HCT116 (cell line): ENCODE measurements at regions not wholly inside any gene's neighbourhood (a gene's known extent, or its start where the extent isn't known, plus 50 kb on each side); places are given as distances from the start of the nearest gene placed in this dataset.

Experiments used
- ATAC-seq: fragments of 200-7000 bp; cut with Tn5 transposase; 2 replicates; pipeline ENCODE4 v1.9.1; 2020; ENCODE audit warnings: mild to moderate bottlenecking, moderate library complexity
- BruUV-seq: library from RNA; stranded (reverse); fragments of 400-500 nt; replicated peaks from 2 replicates; lab custom pipeline; 2021; lab: Mats Ljungman, UMichigan
- CTCF ChIA-PET: fragments of 300-600 bp; sonication (Branson Sonifier 250); formaldehyde crosslinking; loops from one replicate; lab custom pipeline; 2021; ENCODE audit warnings: antibody characterized with exemption; lab: Charles Lee
- POLR2A ChIA-PET: fragments of 300-600, 350-600 bp; sonication (Branson Sonifier 250); formaldehyde crosslinking; loops from one replicate; lab custom pipeline; 2021; ENCODE audit warnings: antibody characterized with exemption; lab: Charles Lee
- RAD21 ChIA-PET, 2 experiments: fragments of 300-600 bp; sonication (Branson Sonifier 250); formaldehyde crosslinking; loops; one replicate each; lab custom pipeline; 2023; ENCODE audit warnings: low total read pairs in 2 of 2; ENCODE audit not compliant: uncharacterized antibody in 2 of 2, unreplicated experiment in 2 of 2, low non-redundant PET in 1 of 2; lab: Charles Lee
- DNase-seq: peaks from one replicate; pipeline ENCODE4 v3.0.0-alpha.2; 2010; ENCODE audit warnings: low read depth, low spot score
- H2AFZ ChIP-seq: fragments of 200-600 bp; shearing (Covaris generic), sonication (generic); 2 replicates; pipeline ENCODE4 v1.6.1; 2017; ENCODE audit warnings: low read depth, mixed run types, mixed read lengths, antibody characterized with exemption, low read length; ENCODE audit not compliant: poor library complexity, severe bottlenecking
- H3K27ac ChIP-seq: 2 replicates; pipeline ENCODE4 v1.5.1; 2012; ENCODE audit warnings: low read depth, low read length
- H3K27me3 ChIP-seq: fragments of 200-600 bp; sonication (generic); 2 replicates; pipeline ENCODE4 v1.6.1; 2016; ENCODE audit warnings: mixed run types, low read length, mixed read lengths; ENCODE audit not compliant: insufficient read depth
- H3K36me3 ChIP-seq, 2 experiments: fragments of 200-500 bp in 1 of 2; fragments of 200-600 bp in 1 of 2; sonication (Bioruptor generic) in 1 of 2; sonication (generic) in 1 of 2; 2 replicates each; pipeline versions ENCODE4 v1.5.1 to v1.6.1; 2014 to 2016; ENCODE audit warnings: low read length in 2 of 2, inconsistent platforms in 1 of 2, mixed read lengths in 1 of 2, mixed run types in 1 of 2; ENCODE audit not compliant: insufficient read depth in 2 of 2, control insufficient read depth in 1 of 2
- H3K4me1 ChIP-seq, 2 experiments: fragments of 200-600 bp in 1 of 2; sonication (generic) in 1 of 2; 2 replicates each; pipeline versions ENCODE4 v1.5.1 to v1.6.1; 2012 to 2017; ENCODE audit warnings: low read length in 2 of 2, inconsistent platforms in 1 of 2, mild to moderate bottlenecking in 1 of 2, mixed read lengths in 1 of 2, mixed run types in 1 of 2, moderate library complexity in 1 of 2; ENCODE audit not compliant: insufficient read depth in 2 of 2, control insufficient read depth in 1 of 2
- H3K4me2 ChIP-seq: fragments of 200-600 bp; sonication (generic); 2 replicates; pipeline ENCODE4 v1.6.1; 2017; ENCODE audit warnings: mixed run types, low read length, mixed read lengths
- H3K4me3 ChIP-seq, 2 experiments: fragments of 200-600 bp in 1 of 2; sonication (generic) in 1 of 2; replicated peaks in 1 of 2; 2 replicates each; pipeline ENCODE4 v1.5.1; 2011 to 2016; ENCODE audit warnings: low read length in 2 of 2, control low read depth in 1 of 2, low read depth in 1 of 2, mild to moderate bottlenecking in 1 of 2, mixed read lengths in 1 of 2, mixed run types in 1 of 2
- H3K79me2 ChIP-seq: fragments of 200-600 bp; sonication (generic); 2 replicates; pipeline ENCODE4 v1.6.1; 2017; ENCODE audit warnings: mild to moderate bottlenecking, mixed run types, low read length, moderate library complexity, mixed read lengths; ENCODE audit not compliant: insufficient read depth
- H3K9ac ChIP-seq: fragments of 200-600 bp; sonication (generic); 2 replicates; pipeline ENCODE4 v1.6.1; 2016; ENCODE audit warnings: low read length, mixed read lengths
- H3K9me2 ChIP-seq: fragments of 200-600 bp; sonication (generic), shearing (Covaris generic); 2 replicates; pipeline ENCODE4 v1.6.1; 2017; ENCODE audit warnings: mixed run types, mild to moderate bottlenecking, moderate library complexity; ENCODE audit not compliant: insufficient read depth
- H3K9me3 ChIP-seq, 2 experiments: fragments of 200-500 bp in 1 of 2; fragments of 200-600 bp in 1 of 2; sonication (Bioruptor generic) in 1 of 2; sonication (generic) in 1 of 2; 2 replicates each; pipeline ENCODE4 v1.6.1; 2014 to 2017; ENCODE audit warnings: low read length in 2 of 2, mixed read lengths in 2 of 2, inconsistent platforms in 1 of 2, low read depth in 1 of 2, mild to moderate bottlenecking in 1 of 2, mixed run types in 1 of 2, moderate library complexity in 1 of 2; ENCODE audit not compliant: control insufficient read depth in 1 of 2, insufficient read depth in 1 of 2
- H4K20me1 ChIP-seq: fragments of 200-600 bp; sonication (generic), shearing (Covaris generic); 2 replicates; pipeline ENCODE4 v1.6.1; 2017; ENCODE audit warnings: mixed run types, mild to moderate bottlenecking, moderate library complexity; ENCODE audit not compliant: insufficient read depth
- ELF1 ChIP-seq: IDR thresholded peaks from 2 replicates; pipeline ENCODE4 v1.6.1; 2012; ENCODE audit warnings: low read depth, borderline replicate concordance
- EZH2 ChIP-seq: fragments of 200-600 bp; sonication (generic); IDR thresholded peaks from 2 replicates; pipeline ENCODE4 v1.6.1; 2017; ENCODE audit warnings: antibody characterized with exemption, mixed run types
- EZH2phosphoT487 ChIP-seq: fragments of 200-600 bp; IDR thresholded peaks from 2 replicates; pipeline ENCODE4 v1.6.1; 2018; ENCODE audit warnings: antibody characterized with exemption, borderline replicate concordance
- FOSL1 ChIP-seq: IDR thresholded peaks from 2 replicates; pipeline ENCODE4 v1.6.1; 2012; ENCODE audit warnings: low read depth
- JUND ChIP-seq: IDR thresholded peaks from 2 replicates; pipeline ENCODE4 v1.6.1; 2012
- POLR2A ChIP-seq: IDR thresholded peaks from 2 replicates; pipeline ENCODE4 v1.7.0; 2011; ENCODE audit warnings: borderline replicate concordance; ENCODE audit not compliant: insufficient read depth, insufficient read length; ENCODE audit errors: extremely low read depth
- POLR2AphosphoS5 ChIP-seq: IDR thresholded peaks from 2 replicates; pipeline ENCODE4 v1.6.1; 2011; ENCODE audit warnings: mild to moderate bottlenecking, low read depth, low read length, moderate library complexity
- RAD21 ChIP-seq: IDR thresholded peaks from 2 replicates; pipeline ENCODE4 v1.6.1; 2012; ENCODE audit warnings: low read depth, mild to moderate bottlenecking
- SIN3A ChIP-seq: IDR thresholded peaks from 2 replicates; pipeline ENCODE4 v1.6.1; 2012; ENCODE audit warnings: low read depth
- SP1 ChIP-seq: IDR thresholded peaks from 2 replicates; pipeline ENCODE4 v1.6.1; 2012; ENCODE audit warnings: low read depth
- SRF ChIP-seq: IDR thresholded peaks from 2 replicates; pipeline ENCODE4 v1.6.1; 2012; ENCODE audit warnings: low read depth
- TCF7L2 ChIP-seq: IDR thresholded peaks from 2 replicates; pipeline ENCODE4 v1.7.0; 2011; ENCODE audit warnings: borderline replicate concordance, inconsistent platforms; ENCODE audit not compliant: insufficient read depth, insufficient read length; ENCODE audit errors: extremely low read depth
- YY1 ChIP-seq: IDR thresholded peaks from 2 replicates; pipeline ENCODE4 v1.6.1; 2011; ENCODE audit warnings: low read length, low read depth, moderate library complexity, mild to moderate bottlenecking; ENCODE audit not compliant: insufficient replicate concordance; ENCODE audit errors: extremely low read depth
- ZFX ChIP-seq: fragments of 450-650 bp; IDR thresholded peaks from 2 replicates; pipeline ENCODE4 v1.6.1; 2017
- ZNF274 ChIP-seq: fragments of 200-500 bp; sonication (Bioruptor generic); IDR thresholded peaks from 2 replicates; pipeline ENCODE4 v1.6.1; 2014; ENCODE audit warnings: mild to moderate bottlenecking, low read depth, low read length, inconsistent platforms
- intact Hi-C: fragments of 100-400 bp; cut with micrococcal nuclease; formaldehyde crosslinking; loops from 2 replicates; pipeline ENCODE4 v1.10.0; 2022
- TF ChIP-seq, protein P1 (sequence below): IDR thresholded peaks from 2 replicates; pipeline ENCODE4 v1.6.1; 2012
- TF ChIP-seq, protein P2 (sequence below): IDR thresholded peaks from 2 replicates; pipeline ENCODE4 v1.6.1; 2012; ENCODE audit warnings: low read depth
- TF ChIP-seq, protein P3 (sequence below): IDR thresholded peaks from 2 replicates; pipeline ENCODE4 v1.6.1; 2011; ENCODE audit warnings: mild to moderate bottlenecking, low read length, moderate library complexity; ENCODE audit not compliant: insufficient replicate concordance; ENCODE audit errors: extremely low read depth

DNA sequence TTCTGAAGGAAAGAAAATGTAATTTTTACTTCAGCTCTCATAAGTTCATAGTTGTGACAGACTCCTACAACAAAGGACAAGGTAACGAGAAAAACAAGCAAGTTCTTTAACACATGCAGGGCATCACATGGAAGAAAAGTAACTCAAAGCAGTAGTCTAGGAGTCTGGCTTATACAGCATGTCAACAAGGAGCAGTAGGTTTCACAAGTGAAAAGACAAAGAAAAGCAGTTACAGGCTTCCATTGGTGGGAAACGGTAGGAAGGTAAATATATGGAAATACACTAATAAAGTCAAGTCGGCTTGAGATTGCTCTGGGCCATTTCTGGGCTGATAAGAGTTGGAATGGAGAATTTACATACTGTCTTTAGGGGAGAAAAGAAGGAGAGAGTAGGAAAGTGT is 228.4 kb upstream of the ZFP42 start:
- Histone ChIP-seq H2AFZ (no peak overlapping the region), H3K4me3 (no peak overlapping the region), H3K4me1 (no peaks in the 10 kb centered on the region), H3K9me3 (no peaks in the 10 kb centered on the region), H4K20me1 (no peaks in the 10 kb centered on the region), H3K27me3 (no peaks in the 10 kb centered on the region), H3K9me2 (no peaks in the 10 kb centered on the region), H3K4me2 (no peak overlapping the region), H3K36me3 (no peaks in the 10 kb centered on the region), H3K9ac (no peak overlapping the region), H3K79me2 (no peaks in the 10 kb centered on the region), H3K27ac (no peak overlapping the region)
- ChIA-PET POLR2A (no interaction called here), CTCF (no interaction called here), RAD21 (no interaction called here)
- no peak for TF ChIP-seq SIN3A
- TF ChIP-seq RAD21, result no peak
- TF ChIP-seq, protein P1, sequence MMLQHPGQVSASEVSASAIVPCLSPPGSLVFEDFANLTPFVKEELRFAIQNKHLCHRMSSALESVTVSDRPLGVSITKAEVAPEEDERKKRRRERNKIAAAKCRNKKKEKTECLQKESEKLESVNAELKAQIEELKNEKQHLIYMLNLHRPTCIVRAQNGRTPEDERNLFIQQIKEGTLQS, result no peak
- no peak for TF ChIP-seq JUND
- TF ChIP-seq EZH2phosphoT487, result no peak
- no peak for TF ChIP-seq ZNF274
- TF ChIP-seq ELF1, result no peak
- TF ChIP-seq, protein P2, sequence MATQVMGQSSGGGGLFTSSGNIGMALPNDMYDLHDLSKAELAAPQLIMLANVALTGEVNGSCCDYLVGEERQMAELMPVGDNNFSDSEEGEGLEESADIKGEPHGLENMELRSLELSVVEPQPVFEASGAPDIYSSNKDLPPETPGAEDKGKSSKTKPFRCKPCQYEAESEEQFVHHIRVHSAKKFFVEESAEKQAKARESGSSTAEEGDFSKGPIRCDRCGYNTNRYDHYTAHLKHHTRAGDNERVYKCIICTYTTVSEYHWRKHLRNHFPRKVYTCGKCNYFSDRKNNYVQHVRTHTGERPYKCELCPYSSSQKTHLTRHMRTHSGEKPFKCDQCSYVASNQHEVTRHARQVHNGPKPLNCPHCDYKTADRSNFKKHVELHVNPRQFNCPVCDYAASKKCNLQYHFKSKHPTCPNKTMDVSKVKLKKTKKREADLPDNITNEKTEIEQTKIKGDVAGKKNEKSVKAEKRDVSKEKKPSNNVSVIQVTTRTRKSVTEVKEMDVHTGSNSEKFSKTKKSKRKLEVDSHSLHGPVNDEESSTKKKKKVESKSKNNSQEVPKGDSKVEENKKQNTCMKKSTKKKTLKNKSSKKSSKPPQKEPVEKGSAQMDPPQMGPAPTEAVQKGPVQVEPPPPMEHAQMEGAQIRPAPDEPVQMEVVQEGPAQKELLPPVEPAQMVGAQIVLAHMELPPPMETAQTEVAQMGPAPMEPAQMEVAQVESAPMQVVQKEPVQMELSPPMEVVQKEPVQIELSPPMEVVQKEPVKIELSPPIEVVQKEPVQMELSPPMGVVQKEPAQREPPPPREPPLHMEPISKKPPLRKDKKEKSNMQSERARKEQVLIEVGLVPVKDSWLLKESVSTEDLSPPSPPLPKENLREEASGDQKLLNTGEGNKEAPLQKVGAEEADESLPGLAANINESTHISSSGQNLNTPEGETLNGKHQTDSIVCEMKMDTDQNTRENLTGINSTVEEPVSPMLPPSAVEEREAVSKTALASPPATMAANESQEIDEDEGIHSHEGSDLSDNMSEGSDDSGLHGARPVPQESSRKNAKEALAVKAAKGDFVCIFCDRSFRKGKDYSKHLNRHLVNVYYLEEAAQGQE, result no peak
- TF ChIP-seq SP1, result no peak
- TF ChIP-seq POLR2A, result no peak
- no peak for TF ChIP-seq ZFX
- TF ChIP-seq YY1, result no peak
- TF ChIP-seq TCF7L2, result no peak
- TF ChIP-seq, protein P3, sequence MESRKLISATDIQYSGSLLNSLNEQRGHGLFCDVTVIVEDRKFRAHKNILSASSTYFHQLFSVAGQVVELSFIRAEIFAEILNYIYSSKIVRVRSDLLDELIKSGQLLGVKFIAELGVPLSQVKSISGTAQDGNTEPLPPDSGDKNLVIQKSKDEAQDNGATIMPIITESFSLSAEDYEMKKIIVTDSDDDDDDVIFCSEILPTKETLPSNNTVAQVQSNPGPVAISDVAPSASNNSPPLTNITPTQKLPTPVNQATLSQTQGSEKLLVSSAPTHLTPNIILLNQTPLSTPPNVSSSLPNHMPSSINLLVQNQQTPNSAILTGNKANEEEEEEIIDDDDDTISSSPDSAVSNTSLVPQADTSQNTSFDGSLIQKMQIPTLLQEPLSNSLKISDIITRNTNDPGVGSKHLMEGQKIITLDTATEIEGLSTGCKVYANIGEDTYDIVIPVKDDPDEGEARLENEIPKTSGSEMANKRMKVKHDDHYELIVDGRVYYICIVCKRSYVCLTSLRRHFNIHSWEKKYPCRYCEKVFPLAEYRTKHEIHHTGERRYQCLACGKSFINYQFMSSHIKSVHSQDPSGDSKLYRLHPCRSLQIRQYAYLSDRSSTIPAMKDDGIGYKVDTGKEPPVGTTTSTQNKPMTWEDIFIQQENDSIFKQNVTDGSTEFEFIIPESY, result no peak
- TF ChIP-seq EZH2, result no peak
- no peak for TF ChIP-seq FOSL1
- no peak for TF ChIP-seq POLR2AphosphoS5
- TF ChIP-seq SRF, result no peak
- DNase-seq (no peak), ATAC-seq (no peak)
- BruUV-seq, result no TSS peak
- intact Hi-C loops, result no loop called here
